HG03159 (cell line): ENCODE measurements at regions not wholly inside any gene's neighbourhood (a gene's known extent, or its start where the extent isn't known, plus 50 kb on each side); places are given as distances from the start of the nearest gene placed in this dataset.

Experiments used
- ATAC-seq: cut with Tn5 transposase; IDR thresholded peaks from one replicate; pipeline ENCODE4 v1.9.1; 2021; ENCODE audit warnings: mild to moderate bottlenecking, moderate library complexity; ENCODE audit not compliant: unreplicated experiment

- ATAC-seq, result no peak
Observed at GRCh38 chr15:37773111-37773860, 161.2 kb upstream of the TMCO5A start.

GRCh38 chr15:37774961-37775360, 159.5 kb upstream of the TMCO5A start:
- no peak for ATAC-seq

GRCh38 chr15:37777006-37777405, 157.4 kb upstream of the TMCO5A start:
- no peak for ATAC-seq

DNA sequence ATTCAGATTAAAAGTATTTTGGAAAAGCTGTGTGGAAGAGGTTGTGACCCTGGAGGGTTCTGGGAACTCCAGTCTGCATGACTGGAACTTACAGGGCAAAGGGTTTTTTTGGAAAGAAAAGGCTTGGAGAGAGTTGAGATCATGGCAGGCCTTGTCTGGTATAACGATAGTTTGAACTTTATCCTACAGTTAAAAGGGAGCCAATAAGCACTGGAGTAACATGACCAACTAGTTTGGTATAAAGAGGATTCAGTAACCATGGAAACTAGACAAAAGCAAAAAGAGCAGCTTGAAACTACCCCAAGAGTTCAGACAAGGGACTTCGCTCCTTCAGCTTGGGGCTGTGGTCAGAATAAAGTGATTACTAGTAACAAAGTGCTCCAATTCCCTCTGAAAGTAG, 151.2 kb upstream of the TMCO5A start:
- no peak for ATAC-seq

DNA sequence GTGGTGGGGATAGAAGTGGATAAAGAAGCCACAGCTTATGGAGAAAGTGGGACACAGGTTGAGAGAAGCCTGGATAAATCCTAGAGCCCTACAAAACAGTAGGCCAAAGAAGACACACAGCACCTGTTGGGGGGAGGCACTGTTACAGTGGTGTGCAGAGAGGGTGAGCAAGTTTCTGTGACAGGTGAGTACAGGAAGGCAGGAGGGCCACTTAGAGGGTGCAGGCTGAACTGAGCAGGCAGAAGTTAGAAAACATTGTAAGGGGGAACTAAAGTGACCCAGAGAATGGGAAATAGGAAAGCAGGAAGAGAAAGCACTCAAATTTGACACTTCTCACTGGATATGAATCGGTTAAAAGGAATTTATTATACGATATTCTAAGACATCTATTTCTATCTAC, 146.1 kb upstream of the TMCO5A start:
- no peak for ATAC-seq

- no peak for ATAC-seq
Observed at GRCh38 chr15:37788767-37789396, 145.6 kb upstream of the TMCO5A start.

DNA sequence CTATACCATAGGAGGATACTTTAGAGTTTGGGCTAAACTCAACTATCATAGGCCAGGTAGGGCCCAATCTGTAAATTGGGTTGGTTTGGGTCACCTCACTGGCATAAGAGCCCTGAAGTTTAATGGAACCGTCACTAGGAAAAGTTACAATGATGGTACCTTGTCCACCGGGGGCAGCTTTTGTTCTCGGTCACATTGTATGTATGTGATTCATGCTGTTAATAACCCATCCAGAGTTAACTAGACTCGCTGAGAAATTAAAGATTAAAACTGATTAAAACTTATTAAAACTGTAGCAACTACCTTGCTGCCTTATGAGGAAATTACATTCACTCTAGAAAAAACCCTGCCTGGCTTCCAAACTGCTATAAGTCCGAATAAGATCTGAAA, 145.0 kb upstream of the TMCO5A start:
- ATAC-seq, result no peak

GRCh38 chr15:37789881-37790280, 144.6 kb upstream of the TMCO5A start:
- no peak for ATAC-seq

DNA sequence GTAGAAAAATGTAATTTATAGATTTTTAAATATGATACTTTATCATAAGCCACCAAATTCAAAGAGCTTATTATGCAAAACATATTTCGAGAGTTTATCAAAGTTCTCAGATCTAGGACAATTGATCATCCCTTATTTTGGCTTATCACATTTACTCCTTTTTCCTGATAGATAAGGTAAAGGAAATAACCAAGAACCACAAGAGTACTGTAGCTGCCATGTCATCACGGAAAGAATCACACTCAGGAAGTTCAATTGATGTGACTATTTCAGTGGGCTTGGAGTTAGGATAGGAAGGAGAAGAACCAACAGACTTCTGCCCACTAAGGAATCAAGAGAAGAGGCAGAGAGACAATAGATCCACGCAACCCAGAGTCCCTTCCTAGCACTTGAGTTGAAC, 142.7 kb upstream of the TMCO5A start:
- no peak for ATAC-seq

DNA sequence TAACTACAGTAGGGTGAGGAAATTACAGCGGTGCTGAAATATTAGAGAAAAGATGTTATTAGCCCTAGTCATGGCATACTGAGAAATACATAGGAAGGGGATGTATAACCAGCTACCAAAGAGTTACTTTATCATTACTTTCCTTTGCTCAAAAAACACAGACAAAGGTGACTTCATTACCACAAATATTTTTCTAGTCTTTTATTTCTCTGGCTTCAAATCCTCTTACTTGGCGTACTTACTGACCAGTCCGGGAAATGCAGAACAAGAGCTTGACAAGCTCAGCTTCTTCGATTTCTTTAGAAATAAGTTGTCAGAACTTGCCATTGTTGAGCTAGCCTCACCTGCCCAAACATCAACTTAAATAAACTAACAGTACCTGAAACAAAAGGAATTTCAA, 142.1 kb upstream of the TMCO5A start:
- ATAC-seq, result no peak

DNA sequence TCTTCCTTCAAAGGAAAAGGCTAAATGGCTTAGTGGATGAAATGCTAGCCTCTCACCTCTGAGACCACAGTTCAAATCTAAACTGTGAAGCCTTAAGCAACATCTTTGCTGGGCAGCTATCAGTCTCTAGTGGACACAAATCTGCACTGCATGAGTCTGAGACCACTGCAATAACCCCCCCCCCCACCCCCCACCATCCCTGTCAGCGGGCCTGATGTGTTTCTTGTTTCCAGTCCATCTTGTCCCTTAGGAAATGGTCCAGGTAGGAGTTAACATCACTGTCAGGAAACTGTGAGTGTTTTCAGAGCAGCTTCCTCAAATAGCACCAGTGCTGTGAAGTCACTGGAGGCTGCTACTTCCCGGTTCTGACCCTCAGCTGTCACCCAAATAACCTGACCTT, 140.6 kb upstream of the TMCO5A start:
- ATAC-seq, result no peak

GRCh38 chr15:37794947-37795346, 139.5 kb upstream of the TMCO5A start:
- ATAC-seq, result no peak

DNA sequence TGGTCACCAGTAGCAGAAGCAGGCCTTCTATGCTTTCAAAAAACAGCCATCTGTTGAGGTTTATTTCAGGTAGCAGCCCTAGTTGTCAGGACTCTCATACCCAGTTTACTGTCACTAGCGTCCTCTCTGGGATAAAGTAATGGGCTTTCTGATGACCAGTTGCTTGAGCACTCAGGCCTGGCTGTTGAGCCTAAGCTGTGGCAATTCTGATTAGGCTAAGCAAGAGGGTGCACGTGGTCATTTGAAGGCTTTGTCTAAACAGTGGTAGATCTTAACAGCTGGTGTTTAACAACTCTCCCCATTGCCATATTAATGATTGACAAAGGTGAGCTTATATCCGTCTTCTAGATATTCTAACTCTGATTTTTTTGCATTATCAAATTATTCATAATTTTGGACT, 132.9 kb upstream of the TMCO5A start:
- no peak for ATAC-seq

- no peak for ATAC-seq
Observed at GRCh38 chr15:37806808-37807207, 127.6 kb upstream of the TMCO5A start.

GRCh38 chr15:37810381-37810780, 124.1 kb upstream of the TMCO5A start:
- no peak for ATAC-seq

- no peak for ATAC-seq
Observed at GRCh38 chr15:37813306-37813705, 121.1 kb upstream of the TMCO5A start.

DNA sequence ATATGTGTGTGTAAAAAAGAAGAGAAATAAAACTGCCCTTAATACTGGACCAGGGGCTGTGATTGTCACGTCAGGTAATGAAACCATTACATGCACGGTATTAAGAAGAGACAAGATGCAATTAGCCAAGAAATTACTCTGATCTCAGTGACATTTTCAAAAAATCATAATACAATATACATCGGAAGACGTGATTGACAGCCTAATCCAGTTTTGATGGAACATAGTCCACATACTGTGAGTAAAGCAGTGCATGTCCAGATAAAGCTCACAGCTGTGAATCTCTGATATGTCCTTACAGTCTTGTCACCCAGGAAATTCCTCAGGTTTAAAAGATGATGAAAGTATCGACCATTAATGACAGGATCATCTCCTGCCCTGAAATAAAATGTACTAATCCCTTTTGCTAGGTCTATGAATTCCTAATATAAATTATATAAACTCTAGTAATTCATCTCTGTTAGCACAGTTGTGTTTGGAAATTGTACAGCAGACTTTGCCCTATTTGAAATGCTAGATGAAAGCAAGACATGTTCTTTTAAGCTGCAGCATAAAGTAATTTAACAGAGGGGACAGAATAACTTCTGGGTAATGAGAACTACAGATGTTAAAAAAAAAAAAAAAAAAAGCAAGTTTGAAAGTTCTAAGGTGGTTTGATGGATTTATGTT, 119.5 kb upstream of the TMCO5A start:
- no peak for ATAC-seq

DNA sequence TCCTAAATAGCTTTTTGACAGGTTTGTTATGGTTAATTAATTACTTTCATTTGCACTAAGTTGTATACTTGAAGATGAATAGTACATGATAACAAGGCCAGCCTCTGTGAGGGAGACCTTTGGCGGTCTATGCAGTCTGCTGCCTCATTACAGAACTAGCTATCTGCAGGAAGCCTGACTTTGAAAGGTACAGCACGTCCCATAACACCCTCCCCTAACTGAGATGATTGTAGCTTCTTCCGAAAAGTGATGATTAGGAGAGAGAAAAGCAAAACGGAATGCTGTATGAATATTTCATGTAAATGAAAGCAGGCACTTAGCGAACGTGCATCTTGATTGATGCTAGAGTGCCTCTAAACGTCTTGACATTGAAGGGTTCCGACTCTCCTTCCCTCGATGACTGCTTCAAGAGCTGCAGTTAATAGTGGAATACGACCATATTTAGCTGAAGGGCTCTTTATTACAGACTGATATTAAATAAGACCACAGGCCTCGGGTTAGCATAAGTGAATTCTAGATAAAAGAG, 116.2 kb upstream of the TMCO5A start:
- no peak for ATAC-seq

DNA sequence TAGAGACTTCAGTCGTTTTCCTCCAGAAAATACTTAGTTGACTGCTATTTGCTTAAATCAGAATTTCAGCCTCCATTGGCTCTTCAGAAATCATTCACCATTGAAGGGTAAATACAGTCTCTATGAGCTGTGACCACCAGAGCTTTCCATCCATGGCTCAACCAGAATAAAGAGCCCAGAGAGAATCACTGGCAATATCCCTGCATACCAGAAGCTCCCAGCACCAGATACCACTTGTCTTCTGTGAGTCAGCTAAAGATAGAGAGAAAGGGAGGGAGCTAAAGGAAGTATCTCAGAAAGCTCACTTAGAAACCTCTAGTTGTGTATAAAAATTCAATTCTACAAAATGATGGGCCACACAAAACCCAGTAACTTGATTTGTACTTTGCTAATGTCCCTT, 115.2 kb upstream of the TMCO5A start:
- ATAC-seq, result no peak

DNA sequence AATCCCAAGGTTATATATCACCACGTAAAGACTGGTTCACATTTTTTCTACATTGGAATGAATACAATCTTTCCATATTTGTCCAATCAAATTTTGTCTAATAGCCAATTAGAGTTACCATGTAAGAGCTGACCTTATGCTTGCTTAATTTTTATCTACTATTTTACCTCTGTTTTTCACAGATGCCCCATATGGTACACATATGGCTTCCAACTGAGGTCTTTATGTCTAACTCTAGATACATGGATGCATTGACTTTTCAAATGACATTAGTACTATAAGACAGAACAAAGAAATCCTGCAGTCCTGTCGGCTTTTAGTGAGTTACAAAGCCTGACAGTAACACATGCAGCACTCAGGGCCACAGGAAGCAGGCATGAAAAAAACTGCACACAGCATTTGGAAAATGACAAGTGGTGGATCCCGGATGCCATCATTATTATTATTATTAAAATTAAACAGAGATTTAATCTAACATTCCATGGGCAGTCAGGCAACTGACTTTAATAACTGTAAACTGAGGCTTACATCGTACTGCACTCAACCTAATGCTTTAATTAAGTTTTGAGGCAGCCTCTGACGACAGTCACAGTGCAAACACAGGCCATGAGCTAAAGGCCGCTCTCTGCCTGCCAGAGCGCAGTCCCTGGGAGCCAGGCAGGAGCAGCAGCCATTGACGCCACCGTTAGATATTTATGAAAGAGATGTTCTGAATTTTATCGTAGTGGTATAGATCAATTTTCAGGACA, 113.9 kb upstream of the TMCO5A start:
- no peak for ATAC-seq

DNA sequence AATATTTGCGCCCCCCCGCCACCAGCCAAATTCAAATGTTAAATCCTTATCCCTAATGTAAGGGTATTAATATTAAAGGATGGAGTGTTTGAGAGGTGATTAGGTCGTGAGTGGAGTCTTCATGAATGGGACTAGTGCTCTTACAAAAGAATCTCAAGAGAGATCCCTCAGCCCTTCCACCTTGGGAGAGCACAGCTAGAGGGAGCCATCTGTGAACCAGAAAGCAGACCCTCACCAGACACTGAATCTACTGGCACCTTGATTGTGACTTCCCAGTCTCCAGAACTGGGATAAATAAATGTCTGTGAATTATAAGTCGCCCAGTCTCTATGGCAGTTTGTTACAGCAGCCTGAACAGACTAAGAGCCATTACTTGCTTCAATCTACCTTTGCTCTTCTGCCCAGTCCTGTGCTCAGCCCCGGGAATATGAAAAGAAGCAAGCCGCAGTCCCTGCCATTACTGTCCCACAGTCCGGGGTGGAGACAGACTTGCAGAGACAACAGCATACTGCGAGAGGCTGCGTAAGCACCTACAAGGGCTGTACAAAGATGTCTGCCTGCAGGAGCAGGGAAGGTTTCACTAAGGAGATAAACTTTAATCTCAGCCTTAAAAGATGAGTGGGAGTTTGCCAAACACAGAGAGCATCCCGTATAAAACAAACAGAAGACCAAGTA, 110.7 kb upstream of the TMCO5A start:
- no peak for ATAC-seq
